ENCODE measurements at regions not wholly inside any gene's neighbourhood (a gene's known extent, or its start where the extent isn't known, plus 50 kb on each side); places are given as distances from the start of the nearest gene placed in this dataset.

DNA sequence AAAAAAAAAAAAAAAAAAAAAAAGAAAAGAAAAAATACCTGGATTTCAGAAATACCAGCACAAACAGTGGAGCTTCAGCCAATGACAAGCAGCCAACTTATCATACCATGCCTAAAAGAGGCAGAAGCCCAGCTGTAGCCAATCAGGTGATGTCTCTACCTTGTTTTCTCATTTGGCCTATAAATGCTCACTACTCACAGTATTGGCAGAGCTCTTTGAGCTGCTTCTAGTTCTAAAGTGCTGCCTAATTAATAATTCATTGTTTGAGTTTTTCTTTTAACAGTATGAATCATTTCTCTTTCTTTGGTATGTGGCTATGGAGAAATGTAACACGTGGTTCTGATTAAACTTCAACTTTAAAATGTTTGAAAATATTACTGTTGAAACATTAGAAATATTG is 188.8 kb upstream of the TECRL start:
- TF ChIP-seq POLR2A (IDR thresholded peaks at IDR 0.05): no peak
- TF ChIP-seq, protein P1, sequence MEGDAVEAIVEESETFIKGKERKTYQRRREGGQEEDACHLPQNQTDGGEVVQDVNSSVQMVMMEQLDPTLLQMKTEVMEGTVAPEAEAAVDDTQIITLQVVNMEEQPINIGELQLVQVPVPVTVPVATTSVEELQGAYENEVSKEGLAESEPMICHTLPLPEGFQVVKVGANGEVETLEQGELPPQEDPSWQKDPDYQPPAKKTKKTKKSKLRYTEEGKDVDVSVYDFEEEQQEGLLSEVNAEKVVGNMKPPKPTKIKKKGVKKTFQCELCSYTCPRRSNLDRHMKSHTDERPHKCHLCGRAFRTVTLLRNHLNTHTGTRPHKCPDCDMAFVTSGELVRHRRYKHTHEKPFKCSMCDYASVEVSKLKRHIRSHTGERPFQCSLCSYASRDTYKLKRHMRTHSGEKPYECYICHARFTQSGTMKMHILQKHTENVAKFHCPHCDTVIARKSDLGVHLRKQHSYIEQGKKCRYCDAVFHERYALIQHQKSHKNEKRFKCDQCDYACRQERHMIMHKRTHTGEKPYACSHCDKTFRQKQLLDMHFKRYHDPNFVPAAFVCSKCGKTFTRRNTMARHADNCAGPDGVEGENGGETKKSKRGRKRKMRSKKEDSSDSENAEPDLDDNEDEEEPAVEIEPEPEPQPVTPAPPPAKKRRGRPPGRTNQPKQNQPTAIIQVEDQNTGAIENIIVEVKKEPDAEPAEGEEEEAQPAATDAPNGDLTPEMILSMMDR (IDR thresholded peaks at IDR 0.05): no peak

All from right lobe of liver (tissue), 4 donors.